OCI-LY7 (cell line): ENCODE measurements at regions not wholly inside any gene's neighbourhood (a gene's known extent, or its start where the extent isn't known, plus 50 kb on each side); places are given as distances from the start of the nearest gene placed in this dataset.

Source experiments
- BruUV-seq: library from RNA; stranded (reverse); fragments of 400-500 nt; replicated peaks from 2 replicates; lab custom pipeline; 2021; lab: Mats Ljungman, UMichigan
- CTCF ChIA-PET: fragments of 300-600 bp; sonication (Branson Sonifier 250); formaldehyde crosslinking; loops from one replicate; lab custom pipeline; 2022; ENCODE audit warnings: antibody characterized with exemption; ENCODE audit not compliant: unreplicated experiment; lab: Charles Lee
- POLR2A ChIA-PET: fragments of 300-600 bp; sonication (Branson Sonifier 250); formaldehyde crosslinking; loops from one replicate; lab custom pipeline; 2022; ENCODE audit warnings: antibody characterized with exemption; lab: Charles Lee
- DNase-seq: peaks from one replicate; pipeline ENCODE4 v3.0.0-alpha.2; 2015; ENCODE audit warnings: low spot score
- H2AFZ ChIP-seq: fragments of 200-600 bp; sonication (generic), shearing (Covaris generic); 2 replicates; pipeline ENCODE4 v1.6.1; 2014; ENCODE audit warnings: mild to moderate bottlenecking, antibody characterized with exemption, low read length, moderate library complexity
- H3K27ac ChIP-seq: fragments of 200-600 bp; sonication (generic); 2 replicates; pipeline ENCODE4 v1.5.1; 2014; ENCODE audit warnings: mixed run types, low read depth, mild to moderate bottlenecking, moderate library complexity, low read length, inconsistent platforms; ENCODE audit not compliant: poor library complexity, severe bottlenecking
- H3K36me3 ChIP-seq: fragments of 200-600 bp; sonication (generic); 2 replicates; pipeline ENCODE4 v1.6.1; 2014; ENCODE audit warnings: mild to moderate bottlenecking, antibody characterized with exemption, low read length, moderate library complexity, mixed read lengths; ENCODE audit not compliant: insufficient read depth
- H3K4me1 ChIP-seq: fragments of 200-600 bp; sonication (generic); 2 replicates; pipeline ENCODE4 v1.5.1; 2014; ENCODE audit warnings: mild to moderate bottlenecking, low read length; ENCODE audit not compliant: insufficient read depth, poor library complexity, severe bottlenecking
- H3K4me2 ChIP-seq: fragments of 200-600 bp; sonication (generic); 2 replicates; pipeline ENCODE4 v1.6.1; 2014; ENCODE audit warnings: mild to moderate bottlenecking, low read length
- H3K4me3 ChIP-seq: fragments of 200-600 bp; sonication (generic); 2 replicates; pipeline ENCODE4 v1.5.1; 2014; ENCODE audit warnings: mild to moderate bottlenecking, low read depth, low read length; ENCODE audit not compliant: poor library complexity, severe bottlenecking
- H3K79me2 ChIP-seq: fragments of 200-600 bp; sonication (generic); 2 replicates; pipeline ENCODE4 v1.6.1; 2016; ENCODE audit warnings: low read depth, mild to moderate bottlenecking, low read length, moderate library complexity, mixed read lengths; ENCODE audit not compliant: insufficient read depth
- H3K9me2 ChIP-seq: fragments of 200-600 bp; sonication (generic); 2 replicates; pipeline ENCODE4 v1.6.1; 2016; ENCODE audit warnings: mild to moderate bottlenecking, low read length, mixed read lengths; ENCODE audit not compliant: insufficient read depth
- H3K9me3 ChIP-seq: fragments of 200-600 bp; sonication (generic); 2 replicates; pipeline ENCODE4 v1.6.1; 2014; ENCODE audit warnings: mild to moderate bottlenecking, mixed run types, low read length, mixed read lengths
- H4K20me1 ChIP-seq: fragments of 200-600 bp; sonication (generic); 2 replicates; pipeline ENCODE4 v1.6.1; 2014; ENCODE audit warnings: mild to moderate bottlenecking, antibody characterized with exemption, low read length, moderate library complexity, mixed read lengths; ENCODE audit not compliant: insufficient read depth
- EZH2phosphoT487 ChIP-seq: fragments of 200-600 bp; sonication (generic); IDR thresholded peaks from 2 replicates; pipeline ENCODE4 v1.6.1; 2018; ENCODE audit warnings: low read depth, borderline replicate concordance, mild to moderate bottlenecking, mixed run types, antibody characterized with exemption, low read length, moderate library complexity, mixed read lengths
- intact Hi-C: fragments of 100-400 bp; cut with micrococcal nuclease; formaldehyde crosslinking; loops from one replicate; pipeline ENCODE4 v1.10.0; 2022; ENCODE audit not compliant: unreplicated experiment
- TF ChIP-seq, protein P1 (sequence below): fragments of 200-600 bp; sonication (generic); conservative IDR thresholded peaks from 2 replicates; pipeline ENCODE4 v1.5.1; 2014; ENCODE audit warnings: mild to moderate bottlenecking, antibody characterized with exemption, low read length, moderate library complexity, mixed read lengths

DNA sequence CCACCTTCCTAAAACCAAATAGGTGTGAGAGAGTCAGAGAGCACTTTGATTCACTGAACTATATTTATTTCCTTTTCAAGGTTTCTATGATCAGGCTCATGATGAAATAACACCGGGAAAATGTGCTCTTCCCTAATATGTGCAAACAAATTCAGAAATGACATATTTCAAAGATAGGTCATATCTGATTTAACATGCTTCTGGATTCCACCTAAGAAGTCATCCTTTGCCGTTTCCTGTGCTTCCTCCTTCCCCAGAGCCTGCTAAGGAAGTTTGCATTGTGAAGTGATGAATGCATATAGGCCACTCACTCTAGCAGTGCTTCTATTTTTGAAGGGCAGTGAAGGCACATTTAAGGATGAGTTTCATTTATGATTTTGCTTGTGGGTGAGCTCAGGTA lies 327.6 kb downstream of the TDRD15 start:
- no peaks in the 10 kb centered on the region for H3K36me3 ChIP-seq
- ChIA-PET POLR2A (no interaction called here), CTCF (no interaction called here)
- intact Hi-C loops, result no loop called here
- H3K27ac ChIP-seq, result no peak overlapping the region
- BruUV-seq, result no TSS peak
- H3K79me2 ChIP-seq, result no peaks in the 10 kb centered on the region
- H3K4me2 ChIP-seq, result no peak overlapping the region
- H2AFZ ChIP-seq, result no peak overlapping the region
- no peak overlapping the region for H3K4me3 ChIP-seq
- TF ChIP-seq, protein P1, sequence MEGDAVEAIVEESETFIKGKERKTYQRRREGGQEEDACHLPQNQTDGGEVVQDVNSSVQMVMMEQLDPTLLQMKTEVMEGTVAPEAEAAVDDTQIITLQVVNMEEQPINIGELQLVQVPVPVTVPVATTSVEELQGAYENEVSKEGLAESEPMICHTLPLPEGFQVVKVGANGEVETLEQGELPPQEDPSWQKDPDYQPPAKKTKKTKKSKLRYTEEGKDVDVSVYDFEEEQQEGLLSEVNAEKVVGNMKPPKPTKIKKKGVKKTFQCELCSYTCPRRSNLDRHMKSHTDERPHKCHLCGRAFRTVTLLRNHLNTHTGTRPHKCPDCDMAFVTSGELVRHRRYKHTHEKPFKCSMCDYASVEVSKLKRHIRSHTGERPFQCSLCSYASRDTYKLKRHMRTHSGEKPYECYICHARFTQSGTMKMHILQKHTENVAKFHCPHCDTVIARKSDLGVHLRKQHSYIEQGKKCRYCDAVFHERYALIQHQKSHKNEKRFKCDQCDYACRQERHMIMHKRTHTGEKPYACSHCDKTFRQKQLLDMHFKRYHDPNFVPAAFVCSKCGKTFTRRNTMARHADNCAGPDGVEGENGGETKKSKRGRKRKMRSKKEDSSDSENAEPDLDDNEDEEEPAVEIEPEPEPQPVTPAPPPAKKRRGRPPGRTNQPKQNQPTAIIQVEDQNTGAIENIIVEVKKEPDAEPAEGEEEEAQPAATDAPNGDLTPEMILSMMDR, result no peak
- no peak for TF ChIP-seq EZH2phosphoT487
- H3K9me3 ChIP-seq, result no peaks in the 10 kb centered on the region
- no peaks in the 10 kb centered on the region for H3K9me2 ChIP-seq
- no peak for DNase-seq
- H4K20me1 ChIP-seq, result no peaks in the 10 kb centered on the region
- no peaks in the 10 kb centered on the region for H3K4me1 ChIP-seq

DNA sequence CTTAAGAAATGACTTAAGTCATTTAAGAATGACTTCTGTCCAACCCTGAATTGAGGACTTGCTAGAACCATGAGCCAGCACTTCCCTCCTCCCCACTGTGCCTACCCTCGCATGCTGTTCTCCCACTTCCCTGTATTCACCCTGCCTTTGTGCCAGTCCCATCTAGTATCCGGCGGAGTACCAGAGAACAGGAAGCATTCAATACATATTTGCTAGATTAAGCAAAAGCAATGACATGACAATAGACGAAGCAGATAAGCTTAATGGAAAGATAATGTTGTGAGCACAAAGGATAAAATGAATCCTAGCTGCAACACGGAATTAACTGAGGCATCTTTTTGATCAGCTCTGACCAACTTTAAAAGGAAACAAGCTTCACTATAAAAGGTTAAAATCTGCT lies 328.5 kb downstream of the TDRD15 start:
- Histone ChIP-seq H3K9me2 (no peaks in the 10 kb centered on the region), H3K4me2 (no peak overlapping the region), H3K79me2 (no peaks in the 10 kb centered on the region), H3K4me3 (no peak overlapping the region), H3K4me1 (no peaks in the 10 kb centered on the region), H3K36me3 (no peaks in the 10 kb centered on the region), H2AFZ (no peak overlapping the region), H4K20me1 (no peaks in the 10 kb centered on the region), H3K9me3 (no peaks in the 10 kb centered on the region), H3K27ac (no peak overlapping the region)
- no TSS peak for BruUV-seq
- TF ChIP-seq EZH2phosphoT487, result no peak
- TF ChIP-seq, protein P1, result no peak
- POLR2A ChIA-PET, result no interaction called here
- no peak for DNase-seq
- CTCF ChIA-PET, result no interaction called here
- intact Hi-C loops, result no loop called here

DNA sequence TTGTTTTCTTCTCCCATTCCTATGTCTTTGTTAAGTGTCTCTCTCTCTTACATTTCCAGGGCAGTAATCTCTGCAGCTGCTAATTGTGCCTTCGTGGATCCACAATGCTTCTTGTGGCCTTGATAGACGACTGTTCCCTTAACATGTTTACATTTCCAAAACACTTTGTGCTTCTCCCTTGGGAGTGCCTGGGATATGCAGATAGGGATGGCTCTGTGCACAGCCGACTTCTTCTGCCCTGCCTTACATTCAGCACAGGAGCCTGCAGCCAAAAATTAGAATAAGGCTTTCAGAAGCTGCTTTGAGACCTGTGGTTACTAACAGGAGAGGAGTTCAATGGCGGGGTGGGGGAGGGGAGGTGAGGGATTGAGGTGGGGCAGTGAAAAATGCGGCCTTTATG lies 328.9 kb downstream of the TDRD15 start:
- Histone ChIP-seq H3K9me2 (no peaks in the 10 kb centered on the region), H3K36me3 (no peaks in the 10 kb centered on the region), H3K79me2 (no peaks in the 10 kb centered on the region), H3K4me2 (no peak overlapping the region), H3K9me3 (no peaks in the 10 kb centered on the region), H2AFZ (no peak overlapping the region), H4K20me1 (no peaks in the 10 kb centered on the region), H3K27ac (no peak overlapping the region), H3K4me3 (no peak overlapping the region), H3K4me1 (no peaks in the 10 kb centered on the region)
- intact Hi-C loops, result no loop called here
- TF ChIP-seq EZH2phosphoT487, result no peak
- TF ChIP-seq, protein P1, result no peak
- ChIA-PET POLR2A (no interaction called here), CTCF (no interaction called here)
- BruUV-seq, result no TSS peak
- no peak for DNase-seq
